ENCODE measurements at regions not wholly inside any gene's neighbourhood (a gene's known extent, or its start where the extent isn't known, plus 50 kb on each side); places are given as distances from the start of the nearest gene placed in this dataset.
"Not testable (repeated sequence)": the region's sequence is repeated elsewhere in the genome, so short reads cannot be mapped to it uniquely, and the experiment has no call there.

DNA sequence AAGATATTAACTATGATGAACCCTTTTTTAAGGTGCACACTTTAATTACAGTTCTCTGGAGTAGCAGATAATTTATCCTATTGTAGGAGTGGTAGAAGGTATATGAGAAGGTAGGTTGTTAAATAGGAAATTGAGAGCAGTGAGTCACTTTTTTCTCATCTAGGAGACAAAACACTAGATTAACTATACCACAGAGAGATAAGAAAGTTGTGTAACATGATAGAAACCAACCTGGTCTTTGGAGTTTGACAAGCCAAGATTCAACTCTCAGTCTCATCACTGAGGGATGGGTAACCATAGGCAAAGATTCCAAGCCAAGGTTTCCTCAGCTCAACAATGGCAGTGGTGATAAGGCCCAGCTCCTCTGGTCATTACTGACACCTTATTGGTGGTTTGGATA is 104.0 kb downstream of the MAD2L1 start:
- TF ChIP-seq, protein P1, sequence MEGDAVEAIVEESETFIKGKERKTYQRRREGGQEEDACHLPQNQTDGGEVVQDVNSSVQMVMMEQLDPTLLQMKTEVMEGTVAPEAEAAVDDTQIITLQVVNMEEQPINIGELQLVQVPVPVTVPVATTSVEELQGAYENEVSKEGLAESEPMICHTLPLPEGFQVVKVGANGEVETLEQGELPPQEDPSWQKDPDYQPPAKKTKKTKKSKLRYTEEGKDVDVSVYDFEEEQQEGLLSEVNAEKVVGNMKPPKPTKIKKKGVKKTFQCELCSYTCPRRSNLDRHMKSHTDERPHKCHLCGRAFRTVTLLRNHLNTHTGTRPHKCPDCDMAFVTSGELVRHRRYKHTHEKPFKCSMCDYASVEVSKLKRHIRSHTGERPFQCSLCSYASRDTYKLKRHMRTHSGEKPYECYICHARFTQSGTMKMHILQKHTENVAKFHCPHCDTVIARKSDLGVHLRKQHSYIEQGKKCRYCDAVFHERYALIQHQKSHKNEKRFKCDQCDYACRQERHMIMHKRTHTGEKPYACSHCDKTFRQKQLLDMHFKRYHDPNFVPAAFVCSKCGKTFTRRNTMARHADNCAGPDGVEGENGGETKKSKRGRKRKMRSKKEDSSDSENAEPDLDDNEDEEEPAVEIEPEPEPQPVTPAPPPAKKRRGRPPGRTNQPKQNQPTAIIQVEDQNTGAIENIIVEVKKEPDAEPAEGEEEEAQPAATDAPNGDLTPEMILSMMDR (IDR thresholded peaks at IDR 0.05): no peak
- H3K27ac Mint-ChIP-seq: no peak overlapping the region
- no peak overlapping the region for H3K4me3 Mint-ChIP-seq
- H3K9me3 Mint-ChIP-seq: no peaks in the 10 kb centered on the region
- no peak for DNase-seq
- no peaks in the 10 kb centered on the region for H3K27me3 Mint-ChIP-seq (ENCODE audit: low read depth, poor library complexity)
- no peaks in the 10 kb centered on the region for H3K36me3 Mint-ChIP-seq (ENCODE audit: low read depth)
- no peaks in the 10 kb centered on the region for H3K4me1 Mint-ChIP-seq

DNA sequence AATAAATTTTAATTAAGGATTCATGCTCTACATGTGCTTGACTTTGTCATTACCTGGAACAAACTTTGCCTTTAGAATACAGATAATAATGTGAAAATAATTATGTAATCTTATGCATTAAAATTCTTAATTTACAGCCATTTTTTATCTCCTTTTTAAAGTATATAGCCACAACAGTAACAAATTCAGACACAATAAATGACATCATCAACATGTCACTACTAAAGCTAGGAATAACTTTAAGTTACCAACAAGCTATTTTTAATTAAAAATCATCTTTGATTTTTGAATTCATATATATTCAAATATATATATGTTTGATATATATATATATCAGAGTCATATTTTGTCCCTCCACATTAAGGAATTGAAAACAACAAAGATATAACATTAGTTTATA is 107.7 kb downstream of the MAD2L1 start:
- TF ChIP-seq, protein P1 (IDR thresholded peaks at IDR 0.05): no peak
- peaks cover 3% of the 10 kb centered on the region for H3K27me3 Mint-ChIP-seq (ENCODE audit: low read depth, poor library complexity)
- no peak overlapping the region for H3K4me3 Mint-ChIP-seq
- no peaks in the 10 kb centered on the region for H3K4me1 Mint-ChIP-seq
- no peak overlapping the region for H3K27ac Mint-ChIP-seq
- DNase-seq: no peak
- H3K9me3 Mint-ChIP-seq: peaks cover 16% of the 10 kb centered on the region
- H3K36me3 Mint-ChIP-seq (ENCODE audit: low read depth): peaks cover 13% of the 10 kb centered on the region

DNA sequence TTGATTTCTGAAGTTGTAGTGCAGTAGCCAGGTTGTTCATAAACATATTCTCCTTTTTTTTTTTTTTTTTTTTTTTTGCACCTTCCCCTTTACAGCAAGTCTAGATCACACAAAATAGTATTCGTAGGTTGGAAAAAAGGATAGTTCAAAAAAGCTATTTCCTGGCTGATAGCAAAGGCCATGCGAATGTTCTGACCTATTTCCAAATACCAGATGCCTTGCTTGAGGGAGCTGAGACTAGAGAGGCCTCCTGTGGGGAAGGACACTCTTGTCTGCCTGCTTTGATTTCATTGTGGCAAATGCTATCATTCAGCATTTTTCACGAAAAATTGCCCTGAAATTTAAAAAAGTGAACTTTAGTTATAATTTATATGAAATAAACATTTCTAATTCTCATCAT is 111.4 kb downstream of the MAD2L1 start:
- DNase-seq: no peak
- H3K4me1 Mint-ChIP-seq: no peaks in the 10 kb centered on the region
- TF ChIP-seq, protein P1 (IDR thresholded peaks at IDR 0.05): no peak
- peaks cover 13% of the 10 kb centered on the region for H3K36me3 Mint-ChIP-seq (ENCODE audit: low read depth)
- no peak overlapping the region for H3K27ac Mint-ChIP-seq
- peaks cover 3% of the 10 kb centered on the region for H3K27me3 Mint-ChIP-seq (ENCODE audit: low read depth, poor library complexity)
- peaks cover 16% of the 10 kb centered on the region for H3K9me3 Mint-ChIP-seq
- no peak overlapping the region for H3K4me3 Mint-ChIP-seq

DNA sequence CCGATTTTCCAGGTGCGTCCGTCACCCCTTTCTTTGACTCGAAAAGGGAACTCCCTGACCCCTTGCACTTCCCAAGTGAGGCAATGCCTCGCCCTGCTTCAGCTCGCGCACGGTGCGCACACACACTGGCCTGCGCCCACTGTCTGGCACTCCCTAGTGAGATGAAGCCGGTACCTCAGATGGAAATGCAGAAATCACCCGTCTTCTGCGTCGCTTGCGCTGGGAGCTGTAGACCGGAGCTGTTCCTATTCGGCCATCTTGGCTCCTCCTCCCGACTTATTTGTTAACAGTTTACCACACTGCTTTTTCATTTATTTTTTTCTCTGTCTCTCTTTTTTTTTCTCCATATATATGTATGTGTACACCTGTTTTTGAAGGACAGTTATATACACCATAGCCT is 112.2 kb downstream of the MAD2L1 start:
- H3K27ac Mint-ChIP-seq; DNase-seq; H3K4me1 Mint-ChIP-seq; H3K27me3 Mint-ChIP-seq (ENCODE audit: low read depth, poor library complexity); H3K4me3 Mint-ChIP-seq: not testable (repeated sequence)
- peaks cover 16% of the 10 kb centered on the region for H3K9me3 Mint-ChIP-seq
- H3K36me3 Mint-ChIP-seq (ENCODE audit: low read depth): peaks cover 13% of the 10 kb centered on the region

DNA sequence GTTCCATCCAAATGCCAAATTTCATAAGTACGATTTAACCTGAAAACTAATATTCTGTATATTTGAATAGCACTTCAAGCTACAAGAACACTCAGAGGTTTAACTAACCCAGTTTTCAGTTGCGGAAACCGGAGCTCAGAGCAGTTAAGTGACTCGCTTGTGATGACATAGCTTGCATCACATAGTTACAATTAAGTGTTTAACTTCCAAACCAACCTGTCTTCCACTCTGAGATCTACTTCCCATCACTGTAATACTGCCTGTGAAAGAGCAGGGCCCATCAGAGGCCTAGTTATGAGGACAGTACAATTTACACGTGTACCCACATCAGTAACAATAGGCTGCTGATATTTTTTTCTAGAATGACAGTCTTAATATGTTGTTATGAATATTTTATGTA is 120.3 kb downstream of the MAD2L1 start:
- Mint-ChIP-seq H3K36me3 (ENCODE audit: low read depth) (no peaks in the 10 kb centered on the region), H3K4me1 (no peaks in the 10 kb centered on the region), H3K27ac (no peak overlapping the region), H3K9me3 (no peaks in the 10 kb centered on the region), H3K4me3 (no peak overlapping the region), H3K27me3 (ENCODE audit: low read depth, poor library complexity) (no peaks in the 10 kb centered on the region)
- TF ChIP-seq, protein P1 (IDR thresholded peaks at IDR 0.05): no peak
- DNase-seq: no peak

DNA sequence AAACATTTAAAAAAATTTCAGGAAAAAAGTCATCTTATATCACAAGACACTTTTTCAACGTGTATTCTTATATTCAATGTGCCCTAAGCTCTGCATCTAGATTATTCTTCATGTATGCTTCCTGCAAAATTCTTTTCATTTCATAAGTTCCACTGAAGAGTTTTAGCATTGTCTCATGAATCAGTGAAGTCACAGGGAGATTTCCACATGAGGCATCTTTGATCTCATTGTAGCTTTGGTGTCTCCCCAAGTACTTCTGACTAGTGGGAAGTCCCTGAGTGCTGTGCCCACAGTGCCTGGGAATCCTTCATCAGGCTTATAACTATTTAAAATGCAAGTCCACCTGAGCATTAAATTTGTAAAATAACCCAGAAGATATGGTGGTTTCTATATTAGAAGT is 123.8 kb downstream of the MAD2L1 start:
- no peak for DNase-seq
- Mint-ChIP-seq H3K27me3 (ENCODE audit: low read depth, poor library complexity) (no peaks in the 10 kb centered on the region), H3K9me3 (no peaks in the 10 kb centered on the region), H3K27ac (no peak overlapping the region), H3K4me3 (no peak overlapping the region), H3K36me3 (ENCODE audit: low read depth) (no peaks in the 10 kb centered on the region), H3K4me1 (no peaks in the 10 kb centered on the region)
- TF ChIP-seq, protein P1 (IDR thresholded peaks at IDR 0.05): no peak
